Stimulated activated CD8-positive, alpha-beta memory T cell treated with anti-CD3 and anti-CD28 coated beads, Interleukin-4, amount 100 ng/mL, for 24 hours (primary cell): ENCODE measurements at regions not wholly inside any gene's neighbourhood (a gene's known extent, or its start where the extent isn't known, plus 50 kb on each side); places are given as distances from the start of the nearest gene placed in this dataset.
"Not testable (repeated sequence)": the region's sequence is repeated elsewhere in the genome, so short reads cannot be mapped to it uniquely, and the experiment has no call there.

Experiments used
- DNase-seq: peaks from one replicate; pipeline ENCODE4 v3.0.0-alpha.2; 2020; ENCODE audit warnings: low read depth

GRCh38 chr17:72175787-72176515, 55.1 kb downstream of the SOX9 start:
- no peak for DNase-seq

GRCh38 chr17:72176516-72176851, 55.7 kb downstream of the SOX9 start:
- DNase-seq: no peak

GRCh38 chr17:72176951-72177660, 56.3 kb downstream of the SOX9 start:
- DNase-seq: no peak

DNA sequence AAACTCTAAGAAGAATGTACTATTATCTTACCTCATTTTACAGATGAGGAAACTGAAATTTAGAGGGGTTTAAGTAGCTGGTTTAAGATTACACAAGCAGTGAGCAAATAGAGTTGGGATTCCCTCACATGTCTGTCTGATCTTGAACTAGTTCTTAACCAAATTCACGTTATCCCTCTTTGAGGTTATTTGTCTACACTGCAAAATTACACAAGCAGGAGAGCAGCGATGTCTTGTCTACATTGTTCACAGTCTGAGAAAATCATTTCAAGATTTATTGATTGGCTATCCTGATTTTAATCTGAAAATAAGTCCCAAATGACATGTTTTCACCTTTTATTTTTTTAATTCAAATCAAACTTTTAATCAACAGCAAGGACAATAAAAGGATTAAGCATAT, 56.9 kb downstream of the SOX9 start:
- no peak for DNase-seq

DNA sequence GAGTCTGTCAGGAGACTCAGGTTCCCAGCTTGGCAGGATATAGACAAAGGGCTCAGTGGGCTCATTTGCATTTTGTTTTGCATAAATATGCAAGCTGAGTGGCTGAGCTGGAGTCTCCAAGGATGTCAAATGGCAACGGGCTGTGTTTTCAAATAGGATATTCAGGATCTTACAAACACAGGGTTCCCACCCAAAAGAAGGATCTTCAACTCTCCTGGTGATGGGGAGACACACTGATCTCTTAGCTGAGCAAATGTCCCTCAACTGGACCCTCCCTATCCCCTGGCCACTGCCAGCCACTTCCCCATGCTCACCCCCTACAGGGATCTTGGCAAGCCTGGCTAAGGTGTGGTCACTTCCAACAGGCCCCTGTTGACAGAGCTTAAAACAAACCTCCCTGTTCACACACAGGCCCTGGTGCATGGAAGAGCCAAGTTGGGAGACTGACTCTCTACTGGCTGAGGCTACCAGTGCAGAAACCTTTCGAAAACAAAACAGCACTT, 61.6 kb downstream of the SOX9 start:
- no peak for DNase-seq

GRCh38 chr17:72183194-72183685, 62.4 kb downstream of the SOX9 start:
- no peak for DNase-seq

DNA sequence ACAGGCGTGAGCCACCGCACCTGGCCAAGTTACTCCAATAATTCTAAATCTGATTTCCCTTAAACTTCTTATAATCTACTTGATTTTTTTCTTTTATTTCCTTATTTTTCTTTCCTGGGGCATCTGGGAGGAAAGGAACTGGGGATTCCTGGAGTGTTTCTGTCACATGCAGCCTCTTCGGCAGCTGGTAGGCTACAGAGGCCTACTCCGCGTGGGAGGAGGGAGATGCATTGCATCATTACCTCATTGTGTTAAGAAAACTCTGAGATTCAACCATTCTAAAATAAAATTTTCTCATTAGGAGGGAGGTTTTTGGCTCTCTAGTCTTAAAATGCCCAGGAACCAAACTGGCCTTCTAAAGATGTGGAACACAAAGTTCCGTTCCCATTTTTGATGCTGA, 64.0 kb downstream of the SOX9 start:
- DNase-seq: no peak

DNA sequence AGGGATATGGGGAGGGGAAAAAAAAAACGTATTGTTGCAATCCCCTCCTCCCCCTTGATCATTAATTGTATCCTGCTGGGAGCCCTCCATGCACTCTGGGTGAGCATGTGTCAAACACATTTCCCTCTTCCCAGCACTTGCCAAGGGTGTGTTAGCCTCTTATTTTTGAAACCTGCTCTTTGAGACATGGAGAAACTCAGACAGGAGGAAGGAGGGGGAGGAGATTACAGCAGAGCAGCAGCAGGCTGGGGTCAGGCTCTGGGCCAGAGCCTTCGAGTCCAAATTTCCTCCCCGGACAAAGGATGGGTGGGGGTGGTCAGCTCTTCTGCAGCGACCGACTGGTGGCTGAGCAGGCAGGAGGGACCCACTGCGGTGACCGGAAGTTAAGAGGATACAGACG, 64.7 kb downstream of the SOX9 start:
- DNase-seq: no peak

DNA sequence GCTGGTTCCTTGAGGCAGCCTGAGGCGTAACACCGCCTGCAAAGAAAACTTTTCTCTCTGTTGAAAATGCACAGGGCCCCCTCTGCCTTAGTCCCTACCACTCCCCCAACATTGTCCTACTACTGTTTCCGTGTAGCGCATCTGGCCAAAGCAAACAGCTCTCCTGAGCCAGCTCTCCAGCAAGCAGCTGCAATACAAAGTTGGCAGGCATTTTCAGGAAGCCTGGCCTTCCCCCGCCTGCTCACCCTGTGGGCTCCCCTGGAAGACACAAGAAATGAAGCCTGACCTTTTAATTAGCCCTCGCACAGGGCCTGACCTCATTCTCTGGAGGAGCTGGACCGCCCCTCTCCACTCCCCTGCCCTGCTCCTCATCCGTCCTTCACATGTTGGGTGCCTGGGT, 66.7 kb downstream of the SOX9 start:
- no peak for DNase-seq

DNA sequence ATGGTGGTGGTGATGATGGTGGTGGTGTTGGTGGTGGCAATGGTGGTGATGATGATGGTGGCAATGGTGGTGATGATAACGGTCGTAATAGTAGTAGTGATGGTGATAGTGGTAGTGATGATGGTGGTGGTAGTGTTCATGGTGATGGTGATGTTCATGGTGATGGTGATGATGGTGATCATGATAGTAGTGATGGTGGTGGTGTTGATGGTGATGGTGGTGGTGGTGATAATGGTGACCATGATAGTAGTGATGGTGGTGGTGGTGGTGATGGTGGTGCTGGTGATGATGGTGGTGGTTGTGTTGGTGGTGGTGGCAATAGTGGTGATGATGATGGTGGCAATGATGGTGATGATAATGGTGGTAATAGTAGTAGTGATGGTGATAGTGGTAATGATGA, 68.0 kb downstream of the SOX9 start:
- no peak for DNase-seq

GRCh38 chr17:72189768-72190593, 69.2 kb downstream of the SOX9 start:
- DNase-seq: no peak

DNA sequence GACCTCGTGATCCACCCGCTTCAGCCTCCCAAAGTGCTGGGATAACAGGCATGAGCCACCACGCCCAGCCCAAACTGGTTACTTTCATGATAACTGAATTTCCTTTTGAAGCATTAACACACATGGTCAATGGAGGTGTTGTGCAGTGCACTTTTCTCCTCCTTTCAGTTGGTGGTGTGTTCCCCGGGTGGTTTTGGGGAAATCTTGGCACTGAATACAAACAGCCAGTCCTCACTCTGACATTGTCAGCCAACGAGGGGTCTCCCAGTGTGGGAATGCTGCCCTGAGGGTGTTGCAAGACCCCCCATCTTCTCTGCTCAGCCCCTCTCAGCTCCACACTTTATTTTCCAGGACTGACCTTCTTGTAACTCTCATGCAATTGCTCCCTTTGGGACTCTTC, 70.5 kb downstream of the SOX9 start:
- DNase-seq: no peak

- no peak for DNase-seq
These were observed 71.3 kb downstream of the SOX9 start for GRCh38 chr17:72191921-72192799.

- DNase-seq: no peak
These were observed 72.0 kb downstream of the SOX9 start for GRCh38 chr17:72192800-72193192.

GRCh38 chr17:72193391-72194106, 72.7 kb downstream of the SOX9 start:
- DNase-seq: no peak

DNA sequence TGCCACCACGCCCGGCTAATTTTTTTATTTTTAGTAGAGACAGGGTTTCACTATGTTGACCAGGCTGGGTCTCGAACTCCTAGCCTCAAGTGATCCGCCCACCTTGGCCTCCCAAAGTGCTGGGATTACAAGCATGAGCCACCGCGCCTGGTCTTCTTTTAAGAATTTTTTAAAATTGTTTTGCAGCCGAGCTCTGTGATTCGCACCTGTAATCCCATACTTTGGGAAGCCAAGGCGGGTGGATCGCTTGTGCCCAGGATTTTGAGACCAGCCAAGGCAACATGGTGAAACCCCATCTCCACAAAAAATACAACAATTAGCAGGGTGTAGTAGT, 73.3 kb downstream of the SOX9 start:
- DNase-seq: not testable (repeated sequence)

GRCh38 chr17:72199256-72199655, 78.4 kb downstream of the SOX9 start:
- no peak for DNase-seq

GRCh38 chr17:72204742-72205141, 83.9 kb downstream of the SOX9 start:
- DNase-seq: no peak

- no peak for DNase-seq
These were observed 84.5 kb downstream of the SOX9 start for GRCh38 chr17:72205357-72205756.

DNA sequence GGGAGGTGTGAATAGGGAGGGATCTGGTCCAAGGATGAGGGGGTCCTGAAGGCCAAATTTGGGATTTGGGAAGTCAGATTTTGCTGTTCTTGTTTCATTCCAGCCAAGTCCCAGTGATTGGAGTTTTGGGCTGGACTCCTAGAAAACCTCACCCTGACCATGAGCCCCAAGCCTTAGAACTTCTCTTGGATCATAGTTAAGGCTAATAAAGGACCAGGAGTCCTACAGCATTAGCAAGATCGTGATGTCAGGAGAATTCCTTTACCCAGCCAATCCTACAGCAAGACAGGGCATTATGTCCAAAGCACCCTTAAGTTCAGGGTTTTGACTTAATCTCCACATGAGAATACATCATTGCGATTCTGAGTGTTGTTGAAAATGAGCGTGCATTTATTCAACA, 85.0 kb downstream of the SOX9 start:
- DNase-seq: no peak

GRCh38 chr17:72206376-72206775, 85.6 kb downstream of the SOX9 start:
- no peak for DNase-seq
